ENCODE measurements at regions not wholly inside any gene's neighbourhood (a gene's known extent, or its start where the extent isn't known, plus 50 kb on each side); places are given as distances from the start of the nearest gene placed in this dataset.
A peak's percentile ranks its signal among the peaks of the same experiment; 100 is the strongest.
"Not testable (repeated sequence)": the region's sequence is repeated elsewhere in the genome, so short reads cannot be mapped to it uniquely, and the experiment has no call there.

- no peak for DNase-seq
Observed at GRCh38 chr12:131379738-131380137, 331.2 kb upstream of the SFSWAP start.

DNA sequence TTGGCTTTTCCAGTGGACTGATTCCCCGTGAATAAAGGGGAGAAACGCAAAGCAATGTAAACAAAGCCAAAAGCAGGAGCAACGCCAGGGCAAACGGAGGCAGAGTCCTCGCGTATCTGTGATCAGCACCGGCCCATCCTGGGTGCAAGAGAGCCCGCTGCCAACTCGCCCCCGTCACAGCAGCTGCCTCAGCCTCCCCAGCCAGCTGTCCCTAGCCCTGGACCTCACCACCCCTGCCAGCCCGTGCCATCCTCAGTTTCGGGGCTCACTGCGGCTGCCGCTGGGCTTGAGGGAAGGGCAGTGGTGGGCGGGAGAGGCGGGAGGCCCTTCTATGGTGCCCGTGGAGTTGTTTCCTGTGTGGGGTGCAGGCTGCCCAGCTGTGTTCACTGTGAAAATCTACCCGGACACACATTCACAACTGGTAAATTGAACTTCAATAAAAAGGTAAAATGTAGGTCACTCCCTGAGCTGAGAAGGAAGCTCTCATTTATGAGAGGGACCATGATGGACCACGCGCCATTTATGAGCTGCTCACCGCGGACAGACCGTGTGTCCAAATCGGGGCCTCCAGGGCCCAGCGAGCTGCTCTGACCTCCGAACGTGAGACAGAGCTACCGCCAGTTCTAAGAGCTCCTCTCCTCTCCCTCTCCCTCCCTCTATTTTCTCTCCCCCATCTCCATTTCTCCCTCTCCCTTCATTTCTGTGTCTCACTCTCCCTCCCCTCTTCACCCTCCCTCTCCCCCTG lies 330.5 kb upstream of the SFSWAP start:
- no peak for DNase-seq

GRCh38 chr12:131380965-131381705 lies 329.8 kb upstream of the SFSWAP start:
- DNase-seq: no peak

- DNase-seq: no peak
Observed at GRCh38 chr12:131381716-131382430, 329.0 kb upstream of the SFSWAP start.

DNA sequence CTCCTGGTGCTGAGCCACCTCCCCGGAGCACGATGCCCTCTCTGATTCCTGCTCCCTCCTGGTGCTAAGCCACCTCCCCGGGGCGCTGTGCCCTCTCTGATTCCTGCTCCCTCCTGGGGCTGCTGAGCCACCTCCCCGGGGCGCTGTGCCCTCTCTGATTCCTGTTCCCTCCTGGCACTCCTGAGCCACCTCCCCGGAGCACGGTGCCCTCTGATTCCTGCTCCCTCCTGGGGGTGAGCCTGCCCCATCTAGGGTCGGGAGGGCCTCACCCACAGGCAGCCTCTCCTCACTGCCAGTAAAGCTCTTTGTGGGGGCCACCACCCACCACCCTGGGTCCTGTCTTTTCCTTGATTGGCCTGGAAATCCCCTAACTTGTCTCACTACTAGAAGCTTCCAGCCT lies 327.6 kb upstream of the SFSWAP start:
- DNase-seq: no peak

DNA sequence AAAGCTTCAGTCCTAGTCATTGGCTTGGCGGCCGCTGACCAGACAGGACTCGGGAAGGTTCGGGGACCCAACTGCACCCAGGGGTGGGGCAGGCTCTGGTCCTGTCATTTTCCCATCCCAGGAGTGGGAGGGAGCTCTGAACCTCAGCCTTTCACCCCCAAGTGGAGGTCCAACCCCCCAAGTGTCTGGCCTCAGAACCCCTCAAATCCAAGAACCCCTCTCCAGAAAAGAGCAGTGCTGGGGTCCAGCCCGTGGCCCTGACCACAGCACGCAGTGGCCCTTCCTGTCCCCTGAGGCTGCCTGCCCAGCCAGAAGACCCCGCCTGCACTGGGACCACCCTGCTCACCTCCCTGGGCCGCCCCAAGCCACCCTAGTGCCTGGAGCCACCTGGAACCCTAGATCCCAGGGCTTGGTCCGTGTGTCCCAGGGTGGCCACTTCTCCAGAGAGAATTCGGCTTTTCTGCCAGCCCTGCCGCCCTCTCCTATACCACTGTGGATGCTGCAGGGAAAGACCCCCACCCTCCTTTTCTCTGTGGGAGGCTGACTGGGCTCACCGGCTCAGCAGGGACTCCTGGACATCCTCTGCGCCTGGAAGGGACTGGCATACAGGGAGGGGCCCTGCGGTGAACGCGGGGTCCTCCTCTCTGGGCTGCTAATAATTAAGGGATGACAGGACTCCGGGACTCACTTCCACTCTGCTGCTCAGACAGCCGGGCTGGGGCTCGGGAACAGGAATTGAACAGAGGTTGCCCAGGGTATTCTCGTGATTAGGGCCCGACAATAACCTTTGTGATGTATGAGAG lies 326.9 kb upstream of the SFSWAP start:
- no peak for DNase-seq

GRCh38 chr12:131384544-131384855 lies 326.4 kb upstream of the SFSWAP start:
- no peak for DNase-seq

DNA sequence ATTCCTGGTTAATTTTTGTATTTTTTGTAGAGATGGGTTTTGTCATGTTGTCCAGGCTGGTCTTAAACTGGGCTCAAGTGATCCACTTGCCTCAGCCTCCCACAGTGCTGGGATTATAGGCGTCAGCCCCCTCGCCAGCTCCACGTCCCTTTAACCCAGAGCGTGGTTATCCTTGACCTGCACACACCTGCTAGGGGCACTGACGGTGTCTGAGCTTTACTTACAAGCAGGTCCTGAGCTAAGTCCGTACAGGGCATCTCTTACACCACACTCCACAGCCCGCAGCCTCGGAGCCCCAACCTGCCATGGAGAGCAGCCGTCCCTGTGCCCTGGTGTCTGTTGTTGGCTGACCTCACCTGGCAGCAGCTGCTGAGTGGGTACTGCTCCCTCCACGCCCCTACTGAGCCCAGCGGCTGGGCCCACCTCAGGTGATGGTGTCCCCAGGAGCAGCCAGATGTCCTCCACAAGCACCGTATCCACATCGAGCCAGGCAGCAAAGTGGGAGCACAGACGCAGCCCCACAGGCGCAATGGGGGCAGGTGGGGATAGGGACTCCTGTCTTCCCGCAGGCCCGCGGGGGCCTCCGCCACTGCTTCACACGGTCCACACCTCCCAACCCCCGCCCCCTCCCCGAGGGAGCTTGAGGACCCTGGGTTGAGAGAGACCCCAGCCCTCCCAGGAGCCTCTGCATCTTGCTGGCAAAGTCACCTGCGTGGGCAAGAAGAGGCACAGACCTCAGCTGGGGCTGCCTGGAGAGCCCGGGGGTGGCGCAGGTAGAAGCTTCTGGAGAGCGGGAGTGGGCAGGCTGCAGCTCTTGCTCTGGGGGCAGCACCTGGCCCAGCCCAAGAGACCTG lies 325.4 kb upstream of the SFSWAP start:
- DNase-seq: no peak

GRCh38 chr12:131386167-131386521 lies 324.7 kb upstream of the SFSWAP start:
- no peak for DNase-seq

- no peak for DNase-seq
Observed at GRCh38 chr12:131386781-131387180, 324.1 kb upstream of the SFSWAP start.

GRCh38 chr12:131387281-131388163 lies 323.4 kb upstream of the SFSWAP start:
- DNase-seq: no peak

- peak in 8 of 14 donors; percentile 4 to 67 (median 39) for DNase-seq
Observed at GRCh38 chr12:131388164-131389053, 322.5 kb upstream of the SFSWAP start.

- no peak for DNase-seq
Observed at GRCh38 chr12:131389054-131390013, 321.6 kb upstream of the SFSWAP start.

- DNase-seq: peak in 3 of 14 donors; percentile 8 to 52 (median 11)
Observed at GRCh38 chr12:131390412-131391334, 320.2 kb upstream of the SFSWAP start.

GRCh38 chr12:131391399-131391798 lies 319.5 kb upstream of the SFSWAP start:
- no peak for DNase-seq

DNA sequence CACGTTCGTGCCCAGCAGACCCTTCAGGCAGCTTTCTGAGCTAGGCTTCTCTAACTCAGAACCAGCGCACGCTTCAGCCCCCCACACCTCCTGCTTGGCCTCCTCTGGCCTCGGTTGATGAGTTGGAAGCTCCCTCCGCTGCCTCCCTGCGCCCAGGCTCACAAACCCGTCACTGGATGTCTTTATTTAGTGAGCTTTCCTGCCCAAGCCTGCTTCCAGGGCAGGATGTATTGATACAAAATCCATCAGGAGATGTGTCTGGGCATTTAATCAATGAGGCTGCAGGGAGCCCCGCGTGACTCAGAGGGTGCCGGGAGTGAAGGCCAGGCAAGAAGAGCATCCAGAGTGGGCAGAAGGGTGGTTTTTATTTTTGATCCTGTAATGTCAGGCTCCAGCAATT lies 316.1 kb upstream of the SFSWAP start:
- DNase-seq: not testable (repeated sequence)

- not testable (repeated sequence) for DNase-seq
Observed at GRCh38 chr12:131395209-131395684, 315.6 kb upstream of the SFSWAP start.

Measured in C1 segment of cervical spinal cord (tissue), 14 donors.